Loucy (cell line): ENCODE measurements at regions not wholly inside any gene's neighbourhood (a gene's known extent, or its start where the extent isn't known, plus 50 kb on each side); places are given as distances from the start of the nearest gene placed in this dataset.

ENCODE experiments used
- H2AFZ ChIP-seq: fragments of 200-600 bp; sonication (generic); 2 replicates; pipeline ENCODE4 v1.6.0; 2016; ENCODE audit warnings: antibody characterized with exemption, mild to moderate bottlenecking, low read length, moderate library complexity
- H3F3A ChIP-seq: fragments of 200-600 bp; 2 replicates; pipeline ENCODE4 v1.6.0; 2016; ENCODE audit warnings: antibody characterized with exemption, low read depth, mild to moderate bottlenecking
- H3K27me3 ChIP-seq: fragments of 200-600 bp; sonication (generic); 2 replicates; pipeline ENCODE4 v1.6.1; 2014; ENCODE audit warnings: low read length, mild to moderate bottlenecking; ENCODE audit not compliant: insufficient read depth, poor library complexity, severe bottlenecking
- H3K36me3 ChIP-seq: fragments of 200-600 bp; sonication (generic); 2 replicates; pipeline ENCODE4 v1.6.1; 2016; ENCODE audit warnings: low read length; ENCODE audit not compliant: insufficient read depth
- H3K4me1 ChIP-seq: fragments of 200-600 bp; sonication (generic); 2 replicates; pipeline ENCODE4 v1.5.1; 2014; ENCODE audit warnings: low read length, mild to moderate bottlenecking; ENCODE audit not compliant: insufficient read depth, poor library complexity, severe bottlenecking
- H3K4me2 ChIP-seq: fragments of 200-600 bp; sonication (generic); 2 replicates; pipeline ENCODE4 v1.6.0; 2014; ENCODE audit warnings: antibody characterized with exemption, low read length, low read depth, mild to moderate bottlenecking; ENCODE audit not compliant: poor library complexity, severe bottlenecking
- H3K4me3 ChIP-seq: fragments of 200-600 bp; sonication (generic); 2 replicates; pipeline ENCODE4 v1.5.1; 2014; ENCODE audit warnings: low read length, mild to moderate bottlenecking, mixed read lengths; ENCODE audit not compliant: poor library complexity, severe bottlenecking
- H3K79me2 ChIP-seq: fragments of 200-600 bp; sonication (generic); 2 replicates; pipeline ENCODE4 v1.6.1; 2014; ENCODE audit warnings: low read length; ENCODE audit not compliant: insufficient read depth
- H3K9ac ChIP-seq: fragments of 200-600 bp; sonication (generic); 2 replicates; pipeline ENCODE4 v1.6.0; 2014; ENCODE audit warnings: mild to moderate bottlenecking, low read depth, low read length, moderate library complexity; ENCODE audit not compliant: poor library complexity, severe bottlenecking
- H3K9me2 ChIP-seq: fragments of 200-600 bp; sonication (generic); replicated peaks from 2 replicates; pipeline ENCODE4 v1.6.1; 2016; ENCODE audit warnings: low read depth, low read length, mixed read lengths
- H3K9me3 ChIP-seq: fragments of 200-600 bp; sonication (generic); 2 replicates; pipeline ENCODE4 v1.6.1; 2014; ENCODE audit warnings: mild to moderate bottlenecking, antibody characterized with exemption, low read length, low read depth; ENCODE audit not compliant: insufficient read depth
- H4K20me1 ChIP-seq: fragments of 200-600 bp; sonication (generic); 2 replicates; pipeline ENCODE4 v1.6.0; 2014; ENCODE audit warnings: antibody characterized with exemption, low read length, mild to moderate bottlenecking; ENCODE audit not compliant: insufficient read depth, poor library complexity, severe bottlenecking
- CTCF ChIP-seq: fragments of 200-600 bp; sonication (generic); conservative IDR thresholded peaks from 2 replicates; pipeline ENCODE4 v1.5.1; 2014; ENCODE audit warnings: mild to moderate bottlenecking, antibody characterized with exemption, low read length
- EZH2phosphoT487 ChIP-seq: fragments of 200-600 bp; IDR thresholded peaks from 2 replicates; pipeline ENCODE4 v1.6.1; 2018; ENCODE audit warnings: antibody characterized with exemption, mild to moderate bottlenecking, moderate library complexity, borderline replicate concordance

DNA sequence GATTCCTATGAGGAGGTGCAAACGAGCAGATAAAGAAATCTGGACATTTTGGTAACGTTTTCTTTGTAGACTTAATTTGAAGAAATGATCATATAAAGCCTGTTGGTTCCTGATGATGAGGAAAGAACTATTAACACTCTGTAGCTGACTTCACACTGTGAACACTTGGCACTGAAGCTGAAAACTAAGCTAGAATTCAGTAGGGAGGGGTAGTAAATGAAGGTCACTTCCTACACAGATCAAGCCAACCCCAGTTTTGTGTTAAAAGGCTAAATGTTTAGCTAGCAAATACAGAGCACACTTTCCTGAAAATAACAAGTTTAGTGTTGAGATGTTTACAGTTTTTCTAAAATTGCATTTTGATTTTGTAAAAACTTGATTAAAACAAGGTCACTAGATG is 296.2 kb upstream of the PRDM1 start:
- H3K4me2 ChIP-seq = no peak overlapping the region
- no peaks in the 10 kb centered on the region for H3K36me3 ChIP-seq
- H3K4me3 ChIP-seq = no peak overlapping the region
- no peaks in the 10 kb centered on the region for H3K79me2 ChIP-seq
- H3K4me1 ChIP-seq = peaks cover 25% of the 10 kb centered on the region
- no peaks in the 10 kb centered on the region for H3F3A ChIP-seq
- no peak for TF ChIP-seq EZH2phosphoT487
- no peak for TF ChIP-seq CTCF
- no peaks in the 10 kb centered on the region for H3K9me2 ChIP-seq
- no peaks in the 10 kb centered on the region for H3K9me3 ChIP-seq
- no peak overlapping the region for H3K9ac ChIP-seq
- H4K20me1 ChIP-seq = no peaks in the 10 kb centered on the region
- H2AFZ ChIP-seq = no peak overlapping the region
- no peaks in the 10 kb centered on the region for H3K27me3 ChIP-seq

GRCh38 chr6:105787747-105788146 is 298.4 kb upstream of the PRDM1 start:
- H3K9me2 ChIP-seq = no peaks in the 10 kb centered on the region
- H3F3A ChIP-seq = no peaks in the 10 kb centered on the region
- TF ChIP-seq EZH2phosphoT487 (no peak), CTCF (no peak)
- no peak overlapping the region for H3K9ac ChIP-seq
- no peaks in the 10 kb centered on the region for H3K79me2 ChIP-seq
- no peak overlapping the region for H3K4me3 ChIP-seq
- no peaks in the 10 kb centered on the region for H3K36me3 ChIP-seq
- no peak overlapping the region for H2AFZ ChIP-seq
- no peaks in the 10 kb centered on the region for H3K27me3 ChIP-seq
- H4K20me1 ChIP-seq = no peaks in the 10 kb centered on the region
- H3K4me1 ChIP-seq = peaks cover 26% of the 10 kb centered on the region
- H3K9me3 ChIP-seq = no peaks in the 10 kb centered on the region
- H3K4me2 ChIP-seq = no peak overlapping the region

DNA sequence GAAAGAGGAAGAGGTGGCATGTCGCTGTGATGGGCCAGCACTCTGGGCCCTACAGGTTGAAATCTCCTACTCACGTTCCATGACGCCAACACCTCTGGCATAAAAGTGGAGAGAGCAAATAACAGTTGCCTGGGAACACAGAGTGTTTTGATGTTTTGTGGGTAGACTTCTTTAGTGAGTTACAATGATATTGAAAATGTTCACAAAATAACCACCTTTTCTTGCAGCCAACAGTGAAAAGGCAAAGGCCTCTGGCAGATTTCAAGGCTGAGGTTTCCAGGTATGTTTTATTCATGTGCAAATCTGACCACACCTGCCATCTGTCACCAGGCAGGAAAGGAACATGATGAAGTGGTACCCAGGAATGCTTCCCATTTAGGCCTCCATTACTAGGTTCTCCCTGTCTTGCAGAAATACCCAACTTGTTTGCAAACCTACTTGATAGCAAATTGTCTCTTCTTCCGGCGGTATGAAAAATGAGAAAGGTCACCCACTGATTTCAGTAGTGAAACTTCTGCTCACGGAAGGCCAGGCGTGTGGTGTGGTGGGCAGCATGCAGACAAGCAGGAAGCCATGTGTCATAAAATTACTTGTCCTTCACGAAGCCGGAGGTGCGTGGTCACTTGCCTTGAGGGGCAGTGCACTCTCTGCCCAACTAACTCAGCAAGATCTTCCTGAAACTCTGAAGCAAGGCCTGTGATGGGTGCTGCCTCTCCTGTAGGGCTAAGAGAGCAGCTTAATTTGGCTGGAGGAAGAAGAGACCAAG is 299.1 kb upstream of the PRDM1 start:
- no peak for TF ChIP-seq CTCF
- no peak for TF ChIP-seq EZH2phosphoT487
- Histone ChIP-seq H3K4me2 (no peak overlapping the region), H3K4me3 (no peak overlapping the region), H3K27me3 (no peaks in the 10 kb centered on the region), H3F3A (no peaks in the 10 kb centered on the region), H3K36me3 (no peaks in the 10 kb centered on the region), H3K4me1 (peaks cover 28% of the 10 kb centered on the region), H3K9me3 (no peaks in the 10 kb centered on the region), H3K9ac (no peak overlapping the region), H2AFZ (no peak overlapping the region), H3K79me2 (no peaks in the 10 kb centered on the region), H3K9me2 (no peaks in the 10 kb centered on the region), H4K20me1 (no peaks in the 10 kb centered on the region)
